Neural crest cell (in vitro differentiated cells): ENCODE measurements at regions not wholly inside any gene's neighbourhood (a gene's known extent, or its start where the extent isn't known, plus 50 kb on each side); places are given as distances from the start of the nearest gene placed in this dataset.
"Not testable (repeated sequence)": the region's sequence is repeated elsewhere in the genome, so short reads cannot be mapped to it uniquely, and the experiment has no call there.

Experiments used
- DNase-seq: peaks from one replicate; pipeline ENCODE4 v3.0.0; 2021; ENCODE audit warnings: low read depth, mixed read lengths, low spot score
- H3K27ac Mint-ChIP-seq: one replicate; pipeline ENCODE4 v1.8.0; 2021; ENCODE audit warnings: mild to moderate bottlenecking, mixed read lengths; ENCODE audit not compliant: unreplicated experiment
- H3K27me3 Mint-ChIP-seq: 2 replicates; pipeline ENCODE4 v1.8.0; 2021; ENCODE audit warnings: low read depth, mild to moderate bottlenecking, mixed read lengths
- H3K36me3 Mint-ChIP-seq: 2 replicates; pipeline ENCODE4 v1.8.0; 2021; ENCODE audit warnings: low read depth, mild to moderate bottlenecking, mixed read lengths
- H3K4me1 Mint-ChIP-seq: 2 replicates; pipeline ENCODE4 v1.8.0; 2021; ENCODE audit warnings: mixed read lengths
- H3K4me3 Mint-ChIP-seq: one replicate; pipeline ENCODE4 v1.8.0; 2021; ENCODE audit warnings: mild to moderate bottlenecking, mixed read lengths
- H3K9me3 Mint-ChIP-seq: 2 replicates; pipeline ENCODE4 v1.8.0; 2021; ENCODE audit warnings: mixed read lengths
- CTCF ChIP-seq: fragments of 200-600 bp; sonication (generic); conservative IDR thresholded peaks from 2 replicates; pipeline ENCODE4 v1.5.0; 2021; ENCODE audit warnings: antibody characterized with exemption, mild to moderate bottlenecking

GRCh38 chrX:35499071-35499862, 298.9 kb upstream of the MAGEB16 start:
- no peak for TF ChIP-seq CTCF
- peaks cover 13% of the 10 kb centered on the region for H3K9me3 Mint-ChIP-seq
- no peaks in the 10 kb centered on the region for H3K4me1 Mint-ChIP-seq
- H3K36me3 Mint-ChIP-seq, result no peaks in the 10 kb centered on the region
- H3K27ac Mint-ChIP-seq, result no peak overlapping the region
- H3K27me3 Mint-ChIP-seq, result no peaks in the 10 kb centered on the region
- H3K4me3 Mint-ChIP-seq, result no peak overlapping the region
- DNase-seq, result no peak

- no peaks in the 10 kb centered on the region for H3K36me3 Mint-ChIP-seq
- no peak overlapping the region for H3K27ac Mint-ChIP-seq
- no peak overlapping the region for H3K4me3 Mint-ChIP-seq
- H3K9me3 Mint-ChIP-seq, result peaks cover 10% of the 10 kb centered on the region
- H3K4me1 Mint-ChIP-seq, result no peaks in the 10 kb centered on the region
- TF ChIP-seq CTCF, result no peak
- DNase-seq, result no peak
- H3K27me3 Mint-ChIP-seq, result no peaks in the 10 kb centered on the region
Measured at GRCh38 chrX:35507701-35508100, 290.4 kb upstream of the MAGEB16 start.

GRCh38 chrX:35548003-35548402, 250.1 kb upstream of the MAGEB16 start:
- not testable (repeated sequence) for H3K27ac Mint-ChIP-seq, H3K36me3 Mint-ChIP-seq, H3K9me3 Mint-ChIP-seq, DNase-seq, H3K4me1 Mint-ChIP-seq, H3K4me3 Mint-ChIP-seq, H3K27me3 Mint-ChIP-seq

GRCh38 chrX:35557916-35558315, 240.2 kb upstream of the MAGEB16 start:
- no peak for DNase-seq
- no peaks in the 10 kb centered on the region for H3K27me3 Mint-ChIP-seq
- no peak for TF ChIP-seq CTCF
- no peak overlapping the region for H3K27ac Mint-ChIP-seq
- no peaks in the 10 kb centered on the region for H3K36me3 Mint-ChIP-seq
- H3K4me1 Mint-ChIP-seq, result peaks cover 7% of the 10 kb centered on the region
- no peaks in the 10 kb centered on the region for H3K9me3 Mint-ChIP-seq
- H3K4me3 Mint-ChIP-seq, result no peak overlapping the region

- no peak for DNase-seq
- no peaks in the 10 kb centered on the region for H3K27me3 Mint-ChIP-seq
- H3K27ac Mint-ChIP-seq, result no peak overlapping the region
- no peaks in the 10 kb centered on the region for H3K9me3 Mint-ChIP-seq
- H3K4me1 Mint-ChIP-seq, result no peaks in the 10 kb centered on the region
- no peaks in the 10 kb centered on the region for H3K36me3 Mint-ChIP-seq
- no peak overlapping the region for H3K4me3 Mint-ChIP-seq
- no peak for TF ChIP-seq CTCF
Measured at GRCh38 chrX:35561985-35562384, 236.2 kb upstream of the MAGEB16 start.

GRCh38 chrX:35562395-35562794, 235.7 kb upstream of the MAGEB16 start:
- no peak for TF ChIP-seq CTCF
- H3K4me1 Mint-ChIP-seq, result no peaks in the 10 kb centered on the region

More at GRCh38 chrX:35562395-35562794, 235.7 kb upstream of the MAGEB16 start:
- Mint-ChIP-seq H3K36me3 (no peaks in the 10 kb centered on the region), H3K27ac (no peak overlapping the region), H3K4me3 (no peak overlapping the region), H3K9me3 (no peaks in the 10 kb centered on the region), H3K27me3 (no peaks in the 10 kb centered on the region)
- DNase-seq, result no peak
